ENCODE measurements at regions not wholly inside any gene's neighbourhood (a gene's known extent, or its start where the extent isn't known, plus 50 kb on each side); places are given as distances from the start of the nearest gene placed in this dataset.
"Not testable (repeated sequence)": the region's sequence is repeated elsewhere in the genome, so short reads cannot be mapped to it uniquely, and the experiment has no call there.

DNA sequence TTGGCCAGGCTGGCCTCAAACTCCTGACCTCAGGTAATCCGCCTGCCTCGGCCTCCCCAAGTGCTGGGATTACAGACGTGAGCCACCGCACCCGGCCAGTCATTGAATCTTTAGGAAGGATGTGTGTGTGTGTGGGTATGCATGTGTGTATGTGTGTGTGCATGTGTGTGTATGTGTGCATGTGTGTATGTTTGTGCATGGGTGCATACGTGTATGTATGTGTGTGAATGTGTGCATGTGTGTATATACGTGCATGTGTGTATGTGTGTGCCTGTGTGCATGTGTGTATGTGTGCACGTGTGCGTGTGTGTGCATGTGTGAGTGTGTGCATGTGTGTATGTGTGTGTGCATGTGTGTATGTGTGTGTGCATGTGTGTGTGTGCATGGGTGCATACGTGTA is 120.1 kb upstream of the SHH start:
- H3K4me3 ChIP-seq (ENCODE audit: low read length); intact Hi-C loops (cut with DNase I): not testable (repeated sequence)
- WGBS, result 86% methylated on average over 10 of the region's 10 CpGs

GRCh38 chr7:155931396-155932085 is 119.3 kb upstream of the SHH start:
- H3K4me1 ChIP-seq (ENCODE audit: control insufficient read depth, insufficient read depth, low read length), result no peaks in the 10 kb centered on the region
- H3K27me3 ChIP-seq (ENCODE audit: control insufficient read depth, insufficient read depth), result no peaks in the 10 kb centered on the region
- intact Hi-C loops (cut with DNase I), result no loop called here
- H3K4me3 ChIP-seq (ENCODE audit: low read length), result no peak overlapping the region
- peaks cover 2% of the 10 kb centered on the region for H3K9me3 ChIP-seq (ENCODE audit: control insufficient read depth, low read length)
- ATAC-seq (no peak), DNase-seq (no peak)
- WGBS, result 70% methylated on average over 24 of the region's 24 CpGs
- no peak overlapping the region for H3K27ac ChIP-seq (ENCODE audit: low read length)

More for the DNA sequence above, 120.1 kb upstream of the SHH start:
- not testable (repeated sequence) for ATAC-seq; H3K27me3 ChIP-seq (ENCODE audit: control insufficient read depth, insufficient read depth); H3K4me1 ChIP-seq (ENCODE audit: control insufficient read depth, insufficient read depth, low read length); H3K27ac ChIP-seq (ENCODE audit: low read length); DNase-seq; H3K9me3 ChIP-seq (ENCODE audit: control insufficient read depth, low read length)

- no peak overlapping the region for H3K4me3 ChIP-seq (ENCODE audit: low read length)
- peaks cover 2% of the 10 kb centered on the region for H3K9me3 ChIP-seq (ENCODE audit: control insufficient read depth, low read length)
- WGBS, result 25% methylated on average over 1 of the region's 1 CpG
- no peak for ATAC-seq
- no peak for DNase-seq
- H3K27me3 ChIP-seq (ENCODE audit: control insufficient read depth, insufficient read depth), result no peaks in the 10 kb centered on the region
- intact Hi-C loops (cut with DNase I), result no loop called here
- H3K4me1 ChIP-seq (ENCODE audit: control insufficient read depth, insufficient read depth, low read length), result no peaks in the 10 kb centered on the region
- no peak overlapping the region for H3K27ac ChIP-seq (ENCODE audit: low read length)
These were observed 118.3 kb upstream of the SHH start for GRCh38 chr7:155930527-155930926.

GRCh38 chr7:155930061-155930460 is 117.8 kb upstream of the SHH start:
- Histone ChIP-seq H3K4me3 (ENCODE audit: low read length) (no peak overlapping the region), H3K4me1 (ENCODE audit: control insufficient read depth, insufficient read depth, low read length) (no peaks in the 10 kb centered on the region), H3K27me3 (ENCODE audit: control insufficient read depth, insufficient read depth) (no peaks in the 10 kb centered on the region), H3K9me3 (ENCODE audit: control insufficient read depth, low read length) (peaks cover 2% of the 10 kb centered on the region), H3K27ac (ENCODE audit: low read length) (no peak overlapping the region)
- ATAC-seq (no peak), DNase-seq (no peak)
- WGBS, result 40% methylated on average over 8 of the region's 8 CpGs
- intact Hi-C loops (cut with DNase I), result no loop called here

- DNase-seq (no peak), ATAC-seq (no peak)
- Histone ChIP-seq H3K4me1 (ENCODE audit: control insufficient read depth, insufficient read depth, low read length) (no peaks in the 10 kb centered on the region), H3K27me3 (ENCODE audit: control insufficient read depth, insufficient read depth) (no peaks in the 10 kb centered on the region), H3K9me3 (ENCODE audit: control insufficient read depth, low read length) (peaks cover 2% of the 10 kb centered on the region), H3K27ac (ENCODE audit: low read length) (no peak overlapping the region), H3K4me3 (ENCODE audit: low read length) (no peak overlapping the region)
- WGBS, result 74% methylated on average over 13 of the region's 13 CpGs
- intact Hi-C loops (cut with DNase I), result no loop called here
These were observed 116.3 kb upstream of the SHH start for GRCh38 chr7:155928583-155928982.

- Histone ChIP-seq H3K27ac (ENCODE audit: low read length) (no peak overlapping the region), H3K9me3 (ENCODE audit: control insufficient read depth, low read length) (peaks cover 2% of the 10 kb centered on the region), H3K4me1 (ENCODE audit: control insufficient read depth, insufficient read depth, low read length) (no peaks in the 10 kb centered on the region), H3K27me3 (ENCODE audit: control insufficient read depth, insufficient read depth) (no peaks in the 10 kb centered on the region), H3K4me3 (ENCODE audit: low read length) (no peak overlapping the region)
- 93% methylated on average over 3 of the region's 3 CpGs for WGBS
- no peak for ATAC-seq
- intact Hi-C loops (cut with DNase I), result no loop called here
- DNase-seq, result no peak
These were observed 115.6 kb upstream of the SHH start for GRCh38 chr7:155927905-155928304.

- H3K27me3 ChIP-seq (ENCODE audit: control insufficient read depth, insufficient read depth), result no peaks in the 10 kb centered on the region
- WGBS, result 86% methylated on average over 14 of the region's 14 CpGs
- intact Hi-C loops (cut with DNase I), result no loop called here
- H3K4me3 ChIP-seq (ENCODE audit: low read length), result no peak overlapping the region
- H3K27ac ChIP-seq (ENCODE audit: low read length), result no peak overlapping the region
- DNase-seq (no peak), ATAC-seq (no peak)
- H3K9me3 ChIP-seq (ENCODE audit: control insufficient read depth, low read length), result peaks cover 2% of the 10 kb centered on the region
- H3K4me1 ChIP-seq (ENCODE audit: control insufficient read depth, insufficient read depth, low read length), result no peaks in the 10 kb centered on the region
These were observed 113.4 kb upstream of the SHH start for GRCh38 chr7:155925682-155926081.

- 66% methylated on average over 25 of the region's 25 CpGs for WGBS
- intact Hi-C loops (cut with DNase I), result no loop called here
These were observed 110.0 kb upstream of the SHH start for GRCh38 chr7:155922067-155922816.

DNA sequence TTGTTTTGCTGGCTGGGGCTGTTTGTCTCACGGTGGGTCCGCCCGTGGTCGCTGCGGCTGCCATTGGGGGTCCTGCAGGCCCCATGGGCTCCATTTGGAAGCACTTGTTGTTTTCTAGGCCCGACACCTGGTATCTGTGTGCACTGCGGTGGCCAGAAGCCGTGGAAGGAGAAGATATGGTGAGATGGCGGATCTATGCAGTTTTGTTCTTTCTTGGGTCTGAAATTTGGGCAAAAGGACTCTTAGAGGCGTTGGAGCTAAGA is 109.5 kb upstream of the SHH start:
- Histone ChIP-seq H3K4me1 (ENCODE audit: control insufficient read depth, insufficient read depth, low read length) (no peaks in the 10 kb centered on the region), H3K4me3 (ENCODE audit: low read length) (no peak overlapping the region), H3K27ac (ENCODE audit: low read length) (no peak overlapping the region), H3K27me3 (ENCODE audit: control insufficient read depth, insufficient read depth) (no peaks in the 10 kb centered on the region), H3K9me3 (ENCODE audit: control insufficient read depth, low read length) (no peaks in the 10 kb centered on the region)
- ATAC-seq (no peak), DNase-seq (no peak)
- WGBS, result 84% methylated on average over 10 of the region's 10 CpGs
- intact Hi-C loops (cut with DNase I), result no loop called here

More at GRCh38 chr7:155922067-155922816, 110.0 kb upstream of the SHH start:
- Histone ChIP-seq H3K4me3 (ENCODE audit: low read length) (no peak overlapping the region), H3K27ac (ENCODE audit: low read length) (no peak overlapping the region), H3K4me1 (ENCODE audit: control insufficient read depth, insufficient read depth, low read length) (no peaks in the 10 kb centered on the region), H3K9me3 (ENCODE audit: control insufficient read depth, low read length) (no peaks in the 10 kb centered on the region), H3K27me3 (ENCODE audit: control insufficient read depth, insufficient read depth) (no peaks in the 10 kb centered on the region)
- no peak for DNase-seq
- no peak for ATAC-seq

DNA sequence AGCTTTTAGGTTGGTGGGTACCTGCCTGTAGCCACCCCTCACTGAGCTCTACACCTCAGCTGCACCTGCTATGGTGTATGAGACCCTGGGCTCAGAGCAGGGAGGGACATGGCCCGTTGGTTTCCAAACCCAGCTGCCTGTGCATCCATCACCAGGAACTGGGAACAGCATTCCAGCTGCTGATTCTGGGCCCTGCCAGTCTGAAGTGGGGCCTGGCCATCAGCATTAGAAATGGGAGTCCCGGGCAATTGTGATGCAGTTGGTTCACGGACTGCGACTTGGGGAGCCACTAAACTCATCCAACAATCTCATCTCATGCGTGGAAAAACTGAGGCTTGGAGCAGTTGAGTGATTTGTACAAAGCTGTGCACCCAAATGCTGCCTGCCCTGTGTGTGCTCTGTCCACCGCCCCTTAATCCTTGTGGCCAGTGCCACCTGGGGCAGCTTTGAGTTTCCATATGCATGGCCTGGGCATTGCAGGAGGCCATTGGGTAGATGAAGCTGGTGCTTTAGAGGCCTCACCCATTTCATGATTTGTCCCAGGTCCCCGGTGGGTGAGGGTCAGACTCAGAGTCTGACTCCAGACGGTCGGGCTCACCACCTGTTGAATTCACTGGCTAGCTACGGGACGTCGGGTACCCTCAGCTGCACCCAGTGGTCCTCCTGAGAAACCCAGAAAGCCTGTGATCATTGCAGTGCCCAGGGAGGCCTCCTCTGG is 109.0 kb upstream of the SHH start:
- Histone ChIP-seq H3K9me3 (ENCODE audit: control insufficient read depth, low read length) (no peaks in the 10 kb centered on the region), H3K27me3 (ENCODE audit: control insufficient read depth, insufficient read depth) (no peaks in the 10 kb centered on the region), H3K4me1 (ENCODE audit: control insufficient read depth, insufficient read depth, low read length) (no peaks in the 10 kb centered on the region), H3K27ac (ENCODE audit: low read length) (no peak overlapping the region), H3K4me3 (ENCODE audit: low read length) (no peak overlapping the region)
- ATAC-seq (no peak), DNase-seq (no peak)
- intact Hi-C loops (cut with DNase I), result no loop called here
- WGBS, result 85% methylated on average over 12 of the region's 12 CpGs

GRCh38 chr7:155920068-155920461 is 107.8 kb upstream of the SHH start:
- 92% methylated on average over 11 of the region's 11 CpGs for whole genome bisulfite sequencing
- no peaks in the 10 kb centered on the region for H3K27me3 ChIP-seq (ENCODE audit: control insufficient read depth, insufficient read depth)
- DNase-seq, result no peak
- intact Hi-C loops (cut with DNase I), result no loop called here
- H3K4me1 ChIP-seq (ENCODE audit: control insufficient read depth, insufficient read depth, low read length), result no peaks in the 10 kb centered on the region
- H3K27ac ChIP-seq (ENCODE audit: low read length), result no peak overlapping the region
- no peak for ATAC-seq
- H3K9me3 ChIP-seq (ENCODE audit: control insufficient read depth, low read length), result no peaks in the 10 kb centered on the region
- no peak overlapping the region for H3K4me3 ChIP-seq (ENCODE audit: low read length)
